ENCODE measurements at regions not wholly inside any gene's neighbourhood (a gene's known extent, or its start where the extent isn't known, plus 50 kb on each side); places are given as distances from the start of the nearest gene placed in this dataset.

GRCh38 chr11:130561441-130561881 lies 113.0 kb downstream of the ADAMTS15 start:
- DNase-seq = no peak
- H3K4me2 ChIP-seq (ENCODE audit: insufficient read depth, insufficient read length, low read length) = no peak overlapping the region
- H2BK120ac ChIP-seq (ENCODE audit: low read depth, low read length, poor library complexity, severe bottlenecking) = no peak overlapping the region
- Mint-ChIP-seq H3K36me3 (ENCODE audit: insufficient read depth in 1 of 3, low read depth in 3 of 3) (no peaks in the 10 kb centered on the region), H3K27me3 (ENCODE audit: low read depth) (no peaks in the 10 kb centered on the region; the same call in 1 of the 2 replicates), H3K4me3 (no peak overlapping the region), H3K27ac (no peak overlapping the region), H3K4me1 (no peaks in the 10 kb centered on the region), H3K9me3 (no peaks in the 10 kb centered on the region; a peak in 2 of 5 replicates)
- H3K4ac ChIP-seq (ENCODE audit: low read depth, low read length) = no peak overlapping the region
- no peak overlapping the region for H3K14ac ChIP-seq (ENCODE audit: insufficient read depth, low read length)
- no peak overlapping the region for H3K9ac ChIP-seq (ENCODE audit: extremely low read depth, insufficient read length, low read length)
- TF ChIP-seq CTCF (conservative IDR thresholded peaks at IDR 0.05) = no peak
- no peak overlapping the region for H4K5ac ChIP-seq (ENCODE audit: insufficient read length, low read depth, low read length)
- no peak overlapping the region for H3K23ac ChIP-seq (ENCODE audit: insufficient read length, low read depth, low read length)
- H4K8ac ChIP-seq (replicated peaks; ENCODE audit: insufficient read length, low read depth, low read length) = no peak overlapping the region
- no peak overlapping the region for H2BK15ac ChIP-seq (ENCODE audit: low read depth, low read length)
- H4K20me1 ChIP-seq (ENCODE audit: control insufficient read depth, insufficient read depth, insufficient read length) = no peaks in the 10 kb centered on the region
- no peaks in the 10 kb centered on the region for H3K79me2 ChIP-seq (ENCODE audit: insufficient read depth, low read length)
- no peak overlapping the region for H2AFZ ChIP-seq (ENCODE audit: low read length)
- no peak overlapping the region for H2AK5ac ChIP-seq (ENCODE audit: insufficient read length, low read length)
- no peak overlapping the region for H2BK5ac ChIP-seq (ENCODE audit: insufficient read length, low read length)
- no peaks in the 10 kb centered on the region for H3K4me1 ChIP-seq (ENCODE audit: insufficient read depth, low read length)
- no peaks in the 10 kb centered on the region for H3K9me3 ChIP-seq (ENCODE audit: control insufficient read depth, low read depth, low read length)
- no peak overlapping the region for H3K18ac ChIP-seq (ENCODE audit: insufficient read length, low read depth, low read length)
- H3T11ph ChIP-seq (ENCODE audit: low read length) = no peak overlapping the region
- H2BK12ac ChIP-seq (ENCODE audit: insufficient read length, low read depth, low read length) = no peak overlapping the region
- H3K79me1 ChIP-seq (ENCODE audit: insufficient read depth, low read depth, low read length, poor library complexity, severe bottlenecking) = no peaks in the 10 kb centered on the region
- no CpG with 5 or more reads among the region's 12 CpGs for WGBS (ENCODE audit: extremely low coverage, insufficient read length, low lambda C conversion rate)
- H3K27ac ChIP-seq (ENCODE audit: insufficient read length, low read depth, low read length) = no peak overlapping the region
- no peak overlapping the region for H2BK20ac ChIP-seq (ENCODE audit: low read depth, low read length, poor library complexity, severe bottlenecking)
- no peaks in the 10 kb centered on the region for H3K27me3 ChIP-seq (ENCODE audit: insufficient read depth, low read length)
- H3K56ac ChIP-seq (ENCODE audit: insufficient read length, low read depth, low read length) = no peak overlapping the region
- no peaks in the 10 kb centered on the region for H3K23me2 ChIP-seq (ENCODE audit: insufficient read length, low read depth, low read length, poor library complexity, severe bottlenecking)
- H4K91ac ChIP-seq (ENCODE audit: insufficient read length, low read depth, low read length) = no peak overlapping the region

Data from H9 (cell line).